A673 (cell line): ENCODE measurements at regions not wholly inside any gene's neighbourhood (a gene's known extent, or its start where the extent isn't known, plus 50 kb on each side); places are given as distances from the start of the nearest gene placed in this dataset.

Experiments
- BruUV-seq: library from RNA; stranded (reverse); fragments of 400-500 nt; replicated peaks from 2 replicates; lab custom pipeline; 2021; lab: Mats Ljungman, UMichigan
- CTCF ChIA-PET: fragments of 300-600 bp; sonication (Branson Sonifier 250); formaldehyde crosslinking; loops from one replicate; lab custom pipeline; 2022; ENCODE audit warnings: antibody characterized with exemption; lab: Charles Lee
- POLR2A ChIA-PET: fragments of 300-600 bp; sonication (Branson Sonifier 250); formaldehyde crosslinking; loops from one replicate; lab custom pipeline; 2022; ENCODE audit warnings: antibody characterized with exemption; ENCODE audit not compliant: low non-redundant PET; lab: Charles Lee
- DNase-seq: peaks from one replicate; pipeline ENCODE4 v3.0.0-alpha.2; 2015; ENCODE audit warnings: low spot score
- H3K27ac ChIP-seq: fragments of 200-600 bp; sonication (generic); 2 replicates; pipeline ENCODE4 v1.5.1; 2016; ENCODE audit warnings: mixed run types, low read depth, mild to moderate bottlenecking, mixed read lengths, antibody characterized with exemption, low read length; ENCODE audit not compliant: poor library complexity, severe bottlenecking
- H3K27me3 ChIP-seq: fragments of 200-600 bp; sonication (generic); replicated peaks from 2 replicates; pipeline ENCODE4 v1.6.1; 2017; ENCODE audit warnings: mixed run types, low read depth, mild to moderate bottlenecking, mixed read lengths, antibody characterized with exemption, low read length; ENCODE audit not compliant: insufficient read depth, poor library complexity
- H3K36me3 ChIP-seq: fragments of 200-600 bp; sonication (generic); 2 replicates; pipeline ENCODE4 v1.6.1; 2016; ENCODE audit warnings: mixed run types, mild to moderate bottlenecking, mixed read lengths, antibody characterized with exemption, low read length; ENCODE audit not compliant: insufficient read depth, poor library complexity, severe bottlenecking
- H3K4me1 ChIP-seq: fragments of 200-600 bp; sonication (generic); 2 replicates; pipeline ENCODE4 v1.6.1; 2017; ENCODE audit warnings: mixed run types, mild to moderate bottlenecking, mixed read lengths, antibody characterized with exemption, low read length; ENCODE audit not compliant: insufficient read depth, poor library complexity, severe bottlenecking
- H3K4me3 ChIP-seq: fragments of 200-600 bp; sonication (generic); 2 replicates; pipeline ENCODE4 v1.5.1; 2016; ENCODE audit warnings: low read depth, mixed run types, mild to moderate bottlenecking, mixed read lengths, low read length; ENCODE audit not compliant: poor library complexity, severe bottlenecking
- H3K9me3 ChIP-seq: fragments of 200-600 bp; sonication (generic); 2 replicates; pipeline ENCODE4 v1.6.1; 2016; ENCODE audit warnings: mixed run types, low read depth, mild to moderate bottlenecking, mixed read lengths, antibody characterized with exemption, low read length; ENCODE audit not compliant: poor library complexity, severe bottlenecking
- CTCF ChIP-seq: fragments of 300-800, 200-600 bp; sonication (generic); conservative IDR thresholded peaks from 2 replicates; pipeline ENCODE4 v1.5.1; 2017; ENCODE audit warnings: low read depth, mild to moderate bottlenecking, antibody characterized with exemption, low read length, moderate library complexity, mixed read lengths
- EZH2 ChIP-seq: fragments of 200-600 bp; sonication (generic); IDR thresholded peaks from 2 replicates; pipeline ENCODE4 v1.6.1; 2017; ENCODE audit warnings: borderline replicate concordance, low read depth, mild to moderate bottlenecking, mixed read lengths, antibody characterized with exemption, low read length; ENCODE audit not compliant: poor library complexity, severe bottlenecking
- intact Hi-C: fragments of 100-400 bp; cut with micrococcal nuclease; formaldehyde crosslinking; loops from one replicate; pipeline ENCODE4 v1.10.0; 2022; ENCODE audit not compliant: unreplicated experiment

DNA sequence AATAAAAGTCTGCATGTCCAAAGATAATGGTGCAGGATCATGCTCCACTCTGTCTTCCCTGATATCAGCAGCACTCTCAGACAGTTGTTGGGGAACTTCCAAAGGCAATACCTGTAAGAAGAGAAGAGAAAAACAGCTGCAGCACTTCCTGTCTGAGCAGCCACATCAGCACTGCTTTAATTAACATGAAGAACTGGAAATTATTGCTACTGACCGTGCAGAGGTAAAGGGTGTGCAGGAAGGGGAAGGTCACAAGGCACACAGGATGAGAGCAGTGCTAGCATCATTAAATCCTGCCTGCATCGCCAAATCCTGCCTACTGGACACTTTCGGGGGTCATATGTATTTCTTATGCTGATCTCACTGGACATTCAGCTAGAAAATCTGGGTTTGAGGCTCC lies 379.0 kb downstream of the LMX1A start:
- BruUV-seq, result no TSS peak
- H3K27me3 ChIP-seq, result no peaks in the 10 kb centered on the region
- TF ChIP-seq EZH2, result no peak
- TF ChIP-seq CTCF, result no peak
- H3K4me1 ChIP-seq, result no peaks in the 10 kb centered on the region
- H3K36me3 ChIP-seq, result no peaks in the 10 kb centered on the region
- H3K27ac ChIP-seq, result no peak overlapping the region
- H3K9me3 ChIP-seq, result no peaks in the 10 kb centered on the region
- POLR2A ChIA-PET, result no interaction called here
- CTCF ChIA-PET, result no interaction called here
- no peak for DNase-seq
- intact Hi-C loops, result no loop called here
- H3K4me3 ChIP-seq, result no peak overlapping the region

- POLR2A ChIA-PET, result no interaction called here
- Histone ChIP-seq H3K27me3 (no peaks in the 10 kb centered on the region), H3K9me3 (no peaks in the 10 kb centered on the region), H3K36me3 (no peaks in the 10 kb centered on the region), H3K4me1 (no peaks in the 10 kb centered on the region), H3K4me3 (no peak overlapping the region), H3K27ac (no peak overlapping the region)
- no TSS peak for BruUV-seq
- intact Hi-C loops, result no loop called here
- CTCF ChIA-PET, result interaction anchor here (0.5 kb wide), 1 partner anchor 1605 kb away, joined by 4 read pairs; no protein-coding TSS in a partner anchor
- DNase-seq, result no peak
- TF ChIP-seq CTCF, result no peak
- TF ChIP-seq EZH2, result no peak
Observed at GRCh38 chr1:164971921-164972415, 384.5 kb downstream of the LMX1A start.

DNA sequence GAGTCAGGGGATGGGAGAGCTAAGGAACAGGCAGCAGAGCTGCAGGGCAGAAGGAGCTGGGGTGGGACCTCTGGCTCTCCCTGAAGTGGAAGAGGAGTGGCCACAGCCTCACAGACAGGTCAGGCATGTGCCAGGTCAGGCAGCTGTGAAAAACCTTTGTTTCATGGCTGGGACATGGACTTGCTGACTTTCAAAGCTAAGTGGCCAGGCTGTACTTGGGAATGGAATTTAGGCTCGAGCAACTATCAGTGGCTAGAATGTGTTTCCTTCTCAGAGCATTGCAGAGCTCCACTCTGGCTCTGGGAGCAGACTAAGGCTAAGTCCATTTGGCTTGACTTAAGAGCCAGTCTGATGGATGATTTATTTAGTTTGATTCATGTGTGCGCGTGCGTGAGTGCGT lies 385.1 kb downstream of the LMX1A start:
- no peaks in the 10 kb centered on the region for H3K36me3 ChIP-seq
- no TSS peak for BruUV-seq
- intact Hi-C loops, result no loop called here
- TF ChIP-seq EZH2 (no peak), CTCF (no peak)
- DNase-seq, result no peak
- H3K27me3 ChIP-seq, result no peaks in the 10 kb centered on the region
- no peaks in the 10 kb centered on the region for H3K9me3 ChIP-seq
- no peaks in the 10 kb centered on the region for H3K4me1 ChIP-seq
- CTCF ChIA-PET, result interaction anchor here (0.5 kb wide), 1 partner anchor 1604 kb away, joined by 4 read pairs; no protein-coding TSS in a partner anchor
- no peak overlapping the region for H3K27ac ChIP-seq
- POLR2A ChIA-PET, result no interaction called here
- H3K4me3 ChIP-seq, result no peak overlapping the region
